Common myeloid progenitor, CD34-positive (primary cell): ENCODE measurements at regions not wholly inside any gene's neighbourhood (a gene's known extent, or its start where the extent isn't known, plus 50 kb on each side); places are given as distances from the start of the nearest gene placed in this dataset.

Source experiments
- CTCF ChIA-PET: fragments of 350-600 bp; sonication (Branson Sonifier 250); formaldehyde crosslinking; loops from one replicate; lab custom pipeline; 2021; ENCODE audit warnings: antibody characterized with exemption; lab: Charles Lee
- POLR2A ChIA-PET: fragments of 350-600 bp; sonication (Branson Sonifier 250); formaldehyde crosslinking; loops from one replicate; lab custom pipeline; 2021; ENCODE audit warnings: antibody characterized with exemption; lab: Charles Lee
- DNase-seq, 3 donors: peaks; one replicate each; pipeline versions ENCODE4 v3.0.0 to v3.0.0-alpha.2; 2013
- H3K27ac ChIP-seq, 2 experiments: 1 replicate in 1 of 2; 2 replicates in 1 of 2; pipeline ENCODE4 v1.7.0; 2013; ENCODE audit warnings: inconsistent platforms in 2 of 2, low read length in 2 of 2, mild to moderate bottlenecking in 2 of 2, low read depth in 1 of 2, moderate library complexity in 1 of 2; ENCODE audit not compliant: severe bottlenecking in 2 of 2, insufficient read depth in 1 of 2, poor library complexity in 1 of 2
- H3K27me3 ChIP-seq, 5 experiments: replicated peaks in 2 of 5; 1 replicate in 3 of 5; 2 replicates in 2 of 5; pipeline versions ENCODE4 v1.6.1 to v1.7.0; 2013; ENCODE audit warnings: low read length in 4 of 5, mild to moderate bottlenecking in 2 of 5, moderate library complexity in 2 of 5, inconsistent platforms in 1 of 5; ENCODE audit not compliant: insufficient read depth in 5 of 5, control insufficient read depth in 4 of 5
- H3K36me3 ChIP-seq, 4 experiments: 1 replicate in 2 of 4; 2 replicates in 2 of 4; pipeline versions ENCODE4 v1.6.1 to v1.7.0; 2013; ENCODE audit warnings: low read length in 3 of 4, control low read depth in 1 of 4, mild to moderate bottlenecking in 1 of 4; ENCODE audit not compliant: control insufficient read depth in 4 of 4, insufficient read depth in 4 of 4
- H3K4me1 ChIP-seq, 4 experiments: 1 replicate in 3 of 4; 2 replicates in 1 of 4; pipeline versions ENCODE4 v1.6.1 to v1.7.1; 2013; ENCODE audit warnings: low read length in 3 of 4, mild to moderate bottlenecking in 3 of 4, control low read depth in 1 of 4, inconsistent platforms in 1 of 4, moderate library complexity in 1 of 4; ENCODE audit not compliant: control insufficient read depth in 4 of 4, insufficient read depth in 4 of 4; ENCODE audit errors: control extremely low read depth in 1 of 4
- H3K4me3 ChIP-seq, 7 experiments: 1 replicate in 4 of 7; 2 replicates in 3 of 7; pipeline versions ENCODE4 v1.5.1 to v1.7.0; 2013; ENCODE audit warnings: mild to moderate bottlenecking in 7 of 7, low read length in 6 of 7, moderate library complexity in 6 of 7, inconsistent platforms in 2 of 7, low read depth in 2 of 7, control low read depth in 1 of 7; ENCODE audit not compliant: insufficient read depth in 4 of 7, control insufficient read depth in 1 of 7; ENCODE audit errors: extremely low read depth in 1 of 7
- H3K9me3 ChIP-seq, 5 experiments: 1 replicate in 4 of 5; 2 replicates in 1 of 5; pipeline versions ENCODE4 v1.6.1 to v1.7.1; 2013; ENCODE audit warnings: low read length in 4 of 5, mild to moderate bottlenecking in 2 of 5, inconsistent platforms in 1 of 5, low read depth in 1 of 5, moderate library complexity in 1 of 5; ENCODE audit not compliant: control insufficient read depth in 4 of 5, insufficient read depth in 2 of 5; ENCODE audit errors: control extremely low read depth in 1 of 5
- WGBS: methylation state at CpG from one replicate; pipeline ENCODE4 v1.1.5; 2013; ENCODE audit not compliant: insufficient coverage; 5-methylcytosine and 5-hydroxymethylcytosine counted together

GRCh38 chr6:6436366-6436765 is 115.9 kb upstream of the F13A1 start:
- CTCF ChIA-PET, result interaction anchor here (0.7 kb wide), 1 partner anchor 19 kb away, joined by 3 read pairs; no protein-coding TSS in a partner anchor
- Histone ChIP-seq H3K4me3 (no peak overlapping the region), H3K9me3 (peaks cover 0 to 3% (median 0%) of the 10 kb centered on the region in 5 experiments), H3K27ac (no peak overlapping the region), H3K27me3 (peaks cover 0 to 5% (median 1%) of the 10 kb centered on the region in 5 experiments), H3K36me3 (no peaks in the 10 kb centered on the region), H3K4me1 (no peaks in the 10 kb centered on the region)
- WGBS, result 100% methylated on average over 3 of the region's 4 CpGs
- no peak for DNase-seq
- POLR2A ChIA-PET, result no interaction called here

DNA sequence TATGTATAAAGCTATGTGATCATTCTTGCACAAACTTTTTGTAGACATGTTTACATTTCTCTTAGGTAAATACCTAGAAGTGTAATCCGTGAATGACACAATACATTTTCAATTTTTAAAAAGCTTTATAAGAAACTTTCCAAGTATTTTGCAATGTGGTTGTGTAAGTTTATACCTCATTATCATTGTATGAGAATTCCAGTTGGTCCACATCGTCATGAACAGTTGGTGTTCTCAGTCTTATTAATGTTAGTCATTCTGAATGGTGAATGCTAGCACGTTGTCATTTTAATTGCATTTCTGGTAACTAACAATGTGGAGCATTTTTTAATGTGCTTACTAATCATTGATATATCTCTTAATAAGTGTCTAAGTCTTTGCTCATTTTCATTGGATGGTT is 116.5 kb upstream of the F13A1 start:
- CTCF ChIA-PET, result interaction anchor here (0.7 kb wide), 1 partner anchor 20 kb away, joined by 3 read pairs; no protein-coding TSS in a partner anchor
- Histone ChIP-seq H3K9me3 (peaks cover 0 to 3% (median 3%) of the 10 kb centered on the region in 5 experiments), H3K36me3 (no peaks in the 10 kb centered on the region), H3K27ac (no peak overlapping the region), H3K27me3 (peaks cover 0 to 5% (median 1%) of the 10 kb centered on the region in 5 experiments), H3K4me1 (no peaks in the 10 kb centered on the region), H3K4me3 (no peak overlapping the region)
- POLR2A ChIA-PET, result no interaction called here
- no peak for DNase-seq
- WGBS, result no CpG with 5 or more reads among the region's 3 CpGs

DNA sequence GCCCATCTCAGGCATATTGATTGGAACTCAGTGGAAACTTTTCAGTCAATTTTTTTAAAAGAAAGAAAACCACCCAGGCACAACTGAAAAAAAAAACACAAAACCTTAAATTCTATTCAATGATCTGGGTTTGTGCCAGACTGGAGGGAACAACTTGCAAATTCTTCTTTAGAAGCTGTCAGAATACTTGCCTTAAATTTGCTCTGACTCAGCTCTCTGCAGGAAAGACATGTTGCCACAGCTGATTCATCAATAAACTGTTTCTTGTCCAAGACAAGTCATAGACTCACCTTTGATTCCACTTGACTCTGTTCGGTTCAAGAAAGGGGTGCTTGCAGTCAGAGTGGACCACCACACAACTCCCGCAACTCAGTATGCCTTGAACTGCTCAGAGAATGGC is 117.8 kb upstream of the F13A1 start:
- peaks cover 0 to 4% (median 3%) of the 10 kb centered on the region in 5 experiments for H3K9me3 ChIP-seq
- no peaks in the 10 kb centered on the region for H3K4me1 ChIP-seq
- no peaks in the 10 kb centered on the region for H3K36me3 ChIP-seq
- DNase-seq, result no peak
- POLR2A ChIA-PET, result no interaction called here
- CTCF ChIA-PET, result interaction anchor here (0.9 kb wide), 1 partner anchor 30 kb away, joined by 3 read pairs; no protein-coding TSS in a partner anchor
- H3K27ac ChIP-seq, result no peak overlapping the region
- no peak overlapping the region for H3K4me3 ChIP-seq
- peaks cover 0 to 5% (median 1%) of the 10 kb centered on the region in 5 experiments for H3K27me3 ChIP-seq
- 100% methylated on average over 2 of the region's 2 CpGs for WGBS

GRCh38 chr6:6439778-6440177 is 119.3 kb upstream of the F13A1 start:
- 100% methylated on average over 1 of the region's 1 CpG for WGBS
- Histone ChIP-seq H3K27ac (no peak overlapping the region), H3K4me1 (no peaks in the 10 kb centered on the region), H3K9me3 (peaks cover 0 to 4% (median 3%) of the 10 kb centered on the region in 5 experiments), H3K36me3 (no peaks in the 10 kb centered on the region), H3K27me3 (peaks cover 0 to 2% (median 0%) of the 10 kb centered on the region in 5 experiments), H3K4me3 (no peak overlapping the region)
- POLR2A ChIA-PET, result no interaction called here
- no peak for DNase-seq
- CTCF ChIA-PET, result no interaction called here

- DNase-seq, result no peak
- ChIA-PET CTCF (no interaction called here), POLR2A (no interaction called here)
- H3K9me3 ChIP-seq, result no peaks in the 10 kb centered on the region
- H3K27me3 ChIP-seq, result peaks cover 2 to 30% (median 3%) of the 10 kb centered on the region in 5 experiments
- H3K4me3 ChIP-seq, result no peak overlapping the region
- no peak overlapping the region for H3K27ac ChIP-seq
- no peaks in the 10 kb centered on the region for H3K36me3 ChIP-seq
- no peaks in the 10 kb centered on the region for H3K4me1 ChIP-seq
- WGBS, result 67% methylated on average over 1 of the region's 2 CpGs
Measured at GRCh38 chr6:6452002-6452401, 131.5 kb upstream of the F13A1 start.

DNA sequence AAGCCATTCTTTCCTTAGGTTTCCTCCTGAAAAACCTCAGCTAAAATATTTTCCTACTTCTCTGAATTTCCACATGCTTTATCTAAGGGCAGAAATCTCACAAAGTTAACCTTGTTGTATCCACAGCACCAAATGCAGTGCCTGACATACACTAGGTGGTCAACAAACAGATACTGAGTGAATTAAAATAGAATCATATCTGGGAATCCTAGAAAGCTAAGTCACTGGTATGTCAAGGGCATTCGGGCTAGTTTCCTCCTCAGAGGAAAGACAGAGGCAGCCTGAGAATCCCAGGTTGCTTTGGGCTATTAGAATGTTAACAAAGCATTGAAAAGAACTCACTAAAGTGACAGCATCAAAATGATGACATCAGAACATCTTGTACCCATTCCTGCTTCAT is 132.7 kb upstream of the F13A1 start:
- H3K4me3 ChIP-seq, result no peak overlapping the region
- no peaks in the 10 kb centered on the region for H3K4me1 ChIP-seq
- 83% methylated on average over 1 of the region's 1 CpG for WGBS
- no peak overlapping the region for H3K27ac ChIP-seq
- no peaks in the 10 kb centered on the region for H3K36me3 ChIP-seq
- CTCF ChIA-PET, result no interaction called here
- POLR2A ChIA-PET, result no interaction called here
- DNase-seq, result no peak
- peaks cover 0 to 2% (median 0%) of the 10 kb centered on the region in 5 experiments for H3K9me3 ChIP-seq
- peaks cover 0 to 29% (median 3%) of the 10 kb centered on the region in 5 experiments for H3K27me3 ChIP-seq

GRCh38 chr6:6455272-6455671 is 133.2 kb upstream of the LY86 start:
- POLR2A ChIA-PET, result no interaction called here
- H3K27me3 ChIP-seq, result peaks cover 0 to 27% (median 3%) of the 10 kb centered on the region in 5 experiments
- WGBS, result 100% methylated on average over 1 of the region's 2 CpGs
- no peaks in the 10 kb centered on the region for H3K36me3 ChIP-seq
- H3K27ac ChIP-seq, result no peak overlapping the region
- peaks cover 0 to 5% (median 0%) of the 10 kb centered on the region in 5 experiments for H3K9me3 ChIP-seq
- CTCF ChIA-PET, result no interaction called here
- H3K4me3 ChIP-seq, result no peak overlapping the region
- H3K4me1 ChIP-seq, result no peaks in the 10 kb centered on the region
- no peak for DNase-seq
